ENCODE measurements at regions not wholly inside any gene's neighbourhood (a gene's known extent, or its start where the extent isn't known, plus 50 kb on each side); places are given as distances from the start of the nearest gene placed in this dataset.

DNA sequence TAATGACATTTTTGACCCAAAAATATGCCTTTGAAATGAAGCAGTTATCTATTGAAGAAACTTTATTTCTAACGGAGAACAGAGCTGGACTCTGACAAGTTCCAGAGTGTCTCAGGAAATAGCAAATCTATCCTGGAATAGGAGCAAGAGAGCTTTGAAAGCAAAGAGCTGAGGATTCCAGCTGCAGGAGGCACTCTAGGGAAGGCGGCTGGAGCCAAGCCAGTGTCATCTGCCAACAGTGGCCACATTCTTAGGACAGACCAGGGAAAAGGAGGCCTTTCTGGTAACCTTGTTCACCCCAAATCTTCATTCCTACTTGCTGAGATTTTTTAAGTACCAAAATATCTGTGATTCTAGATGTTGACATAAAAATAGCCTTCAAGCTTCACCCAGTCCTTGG is 493.5 kb upstream of the B3GAT1 start:
- no peak for DNase-seq (ENCODE audit: low spot score)
- peaks cover 4% of the 10 kb centered on the region for H3K27me3 ChIP-seq (replicated peaks; ENCODE audit: insufficient read depth)
- no peak overlapping the region for H3K27ac ChIP-seq
- no peaks in the 10 kb centered on the region for H3K9me3 ChIP-seq
- intact Hi-C loops (cut with DNase I): no loop called here
- 50% methylated on average over 2 of the region's 2 CpGs for WGBS
- no peaks in the 10 kb centered on the region for H3K4me1 ChIP-seq (replicated peaks)
- TF ChIP-seq POLR2AphosphoS5 (IDR thresholded peaks at IDR 0.05): no peak
- TF ChIP-seq POLR2A (IDR thresholded peaks at IDR 0.05): no peak
- TF ChIP-seq, protein P1, sequence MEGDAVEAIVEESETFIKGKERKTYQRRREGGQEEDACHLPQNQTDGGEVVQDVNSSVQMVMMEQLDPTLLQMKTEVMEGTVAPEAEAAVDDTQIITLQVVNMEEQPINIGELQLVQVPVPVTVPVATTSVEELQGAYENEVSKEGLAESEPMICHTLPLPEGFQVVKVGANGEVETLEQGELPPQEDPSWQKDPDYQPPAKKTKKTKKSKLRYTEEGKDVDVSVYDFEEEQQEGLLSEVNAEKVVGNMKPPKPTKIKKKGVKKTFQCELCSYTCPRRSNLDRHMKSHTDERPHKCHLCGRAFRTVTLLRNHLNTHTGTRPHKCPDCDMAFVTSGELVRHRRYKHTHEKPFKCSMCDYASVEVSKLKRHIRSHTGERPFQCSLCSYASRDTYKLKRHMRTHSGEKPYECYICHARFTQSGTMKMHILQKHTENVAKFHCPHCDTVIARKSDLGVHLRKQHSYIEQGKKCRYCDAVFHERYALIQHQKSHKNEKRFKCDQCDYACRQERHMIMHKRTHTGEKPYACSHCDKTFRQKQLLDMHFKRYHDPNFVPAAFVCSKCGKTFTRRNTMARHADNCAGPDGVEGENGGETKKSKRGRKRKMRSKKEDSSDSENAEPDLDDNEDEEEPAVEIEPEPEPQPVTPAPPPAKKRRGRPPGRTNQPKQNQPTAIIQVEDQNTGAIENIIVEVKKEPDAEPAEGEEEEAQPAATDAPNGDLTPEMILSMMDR (IDR thresholded peaks at IDR 0.05): no peak
- no peaks in the 10 kb centered on the region for H3K36me3 ChIP-seq
- no peak overlapping the region for H3K4me3 ChIP-seq

DNA sequence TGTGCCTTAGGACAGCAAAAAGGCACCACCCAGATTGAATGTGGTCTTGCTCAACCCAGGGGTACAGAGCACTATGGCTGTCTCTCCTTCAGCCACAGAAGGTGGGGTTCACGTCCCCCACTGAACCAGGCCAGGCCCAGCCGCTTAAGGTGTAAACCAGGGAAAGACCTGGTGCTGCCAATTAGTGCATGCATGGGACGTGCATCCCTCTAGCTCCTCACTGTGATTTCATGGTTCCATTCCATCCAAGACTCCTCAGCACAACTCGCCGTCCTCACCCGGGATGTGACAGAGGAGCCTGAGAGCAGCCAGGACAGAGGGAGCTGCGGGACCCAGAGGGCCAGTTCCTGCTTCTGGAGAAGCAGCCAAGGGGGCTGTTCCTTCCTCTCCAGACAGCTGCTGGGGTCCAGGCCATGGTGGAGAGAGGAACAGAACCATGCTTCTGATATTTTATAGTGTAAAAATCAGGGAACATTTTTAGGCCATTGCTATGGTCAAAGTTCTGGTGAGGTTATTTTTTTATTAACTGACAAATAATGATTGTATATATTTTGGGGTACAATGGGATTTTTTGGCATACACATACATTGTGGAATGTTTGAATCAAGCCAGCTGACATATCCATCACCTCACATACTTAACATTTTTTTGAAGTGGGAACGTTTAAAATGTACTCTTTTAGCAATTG is 492.2 kb upstream of the B3GAT1 start:
- H3K36me3 ChIP-seq: no peaks in the 10 kb centered on the region
- intact Hi-C loops (cut with DNase I): no loop called here
- DNase-seq (ENCODE audit: low spot score): no peak
- no peak overlapping the region for H3K4me3 ChIP-seq
- 71% methylated on average over 8 of the region's 8 CpGs for WGBS
- H3K27me3 ChIP-seq (replicated peaks; ENCODE audit: insufficient read depth): peaks cover 4% of the 10 kb centered on the region
- no peaks in the 10 kb centered on the region for H3K4me1 ChIP-seq (replicated peaks)
- no peaks in the 10 kb centered on the region for H3K9me3 ChIP-seq
- TF ChIP-seq POLR2A (IDR thresholded peaks at IDR 0.05) (no peak), POLR2AphosphoS5 (IDR thresholded peaks at IDR 0.05) (no peak)
- TF ChIP-seq, protein P1 (IDR thresholded peaks at IDR 0.05): no peak
- no peak overlapping the region for H3K27ac ChIP-seq

DNA sequence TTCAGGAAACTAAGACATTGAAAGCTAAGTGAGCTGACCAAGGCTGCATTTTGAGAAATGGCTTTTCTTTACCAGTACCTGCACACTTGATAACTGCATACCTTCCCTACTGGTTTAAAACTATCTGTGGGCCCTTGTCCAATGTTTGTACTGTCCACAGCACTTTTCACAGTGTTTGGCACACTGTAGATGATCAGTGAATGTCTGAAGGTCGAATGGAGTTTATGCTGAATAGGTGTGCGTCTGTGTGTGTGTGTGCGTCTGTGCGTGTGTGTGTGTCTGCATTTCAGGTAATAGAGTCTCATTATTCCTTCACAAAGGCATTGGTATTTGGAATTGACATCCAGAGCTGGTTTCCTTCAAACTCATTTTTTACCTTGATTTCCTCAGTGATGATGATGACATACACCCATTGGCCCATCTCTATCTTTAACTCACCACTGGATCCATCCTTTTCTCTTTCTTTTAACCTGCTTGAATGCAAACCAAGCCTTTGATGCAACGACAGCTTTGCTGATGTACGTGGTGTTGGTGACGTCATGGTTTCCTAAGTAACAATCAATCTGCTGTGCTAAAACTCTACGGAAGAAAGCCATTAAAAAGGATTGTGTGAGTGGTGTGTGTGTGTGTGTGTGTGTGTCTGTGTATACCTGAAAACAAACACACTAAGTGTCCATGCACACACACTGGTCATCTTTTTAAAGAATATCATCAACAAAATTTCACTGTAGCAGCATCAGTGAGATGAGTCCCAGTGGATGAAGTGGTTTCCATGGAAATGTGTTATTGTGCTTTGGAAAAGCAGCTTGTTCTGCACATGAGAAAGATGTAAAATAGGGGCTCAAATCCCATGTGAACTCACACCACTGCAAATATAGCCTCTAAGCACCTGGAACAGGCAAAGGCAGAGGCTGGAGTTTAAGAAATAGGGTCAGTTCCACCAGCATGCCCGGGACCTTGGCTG is 490.2 kb upstream of the B3GAT1 start:
- 76% methylated on average over 9 of the region's 9 CpGs for WGBS
- peaks cover 4% of the 10 kb centered on the region for H3K27me3 ChIP-seq (replicated peaks; ENCODE audit: insufficient read depth)
- no peak overlapping the region for H3K27ac ChIP-seq
- no peaks in the 10 kb centered on the region for H3K9me3 ChIP-seq
- intact Hi-C loops (cut with DNase I): no loop called here
- TF ChIP-seq POLR2AphosphoS5 (IDR thresholded peaks at IDR 0.05) (no peak), POLR2A (IDR thresholded peaks at IDR 0.05) (no peak)
- TF ChIP-seq, protein P1 (IDR thresholded peaks at IDR 0.05): no peak
- no peak overlapping the region for H3K4me3 ChIP-seq
- no peak for DNase-seq (ENCODE audit: low spot score)
- H3K36me3 ChIP-seq: no peaks in the 10 kb centered on the region
- no peaks in the 10 kb centered on the region for H3K4me1 ChIP-seq (replicated peaks)

DNA sequence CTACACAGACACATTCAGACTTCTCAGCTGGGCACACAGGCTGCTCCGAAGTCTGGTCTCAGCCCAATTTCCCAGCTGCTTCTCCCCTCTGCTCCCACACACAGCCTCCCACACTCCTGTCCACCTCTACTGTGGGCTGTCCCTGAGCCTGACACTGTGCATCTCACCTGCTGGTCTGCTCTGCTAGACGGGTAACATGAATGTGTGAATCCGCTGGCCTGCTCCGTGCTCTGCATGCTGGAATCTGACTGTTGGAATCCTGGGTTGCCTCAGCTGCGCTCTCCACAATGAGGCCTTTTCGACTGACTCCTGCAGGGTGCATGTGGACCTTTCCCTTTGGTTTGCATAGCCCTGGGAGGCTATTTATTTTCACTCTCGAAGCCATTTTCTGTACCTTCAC is 489.5 kb upstream of the B3GAT1 start:
- H3K27ac ChIP-seq: no peak overlapping the region
- no peaks in the 10 kb centered on the region for H3K36me3 ChIP-seq
- TF ChIP-seq POLR2A (IDR thresholded peaks at IDR 0.05) (no peak), POLR2AphosphoS5 (IDR thresholded peaks at IDR 0.05) (no peak)
- TF ChIP-seq, protein P1 (IDR thresholded peaks at IDR 0.05): no peak
- peaks cover under 1% of the 10 kb centered on the region for H3K27me3 ChIP-seq (replicated peaks; ENCODE audit: insufficient read depth)
- WGBS: 58% methylated on average over 7 of the region's 7 CpGs
- no peak overlapping the region for H3K4me3 ChIP-seq
- H3K4me1 ChIP-seq (replicated peaks): no peaks in the 10 kb centered on the region
- DNase-seq (ENCODE audit: low spot score): no peak
- no peaks in the 10 kb centered on the region for H3K9me3 ChIP-seq
- intact Hi-C loops (cut with DNase I): no loop called here

Data from prostate gland (tissue), 2 donors.